ENCODE measurements at regions not wholly inside any gene's neighbourhood (a gene's known extent, or its start where the extent isn't known, plus 50 kb on each side); places are given as distances from the start of the nearest gene placed in this dataset.
A peak's percentile ranks its signal among the peaks of the same experiment; 100 is the strongest.

DNA sequence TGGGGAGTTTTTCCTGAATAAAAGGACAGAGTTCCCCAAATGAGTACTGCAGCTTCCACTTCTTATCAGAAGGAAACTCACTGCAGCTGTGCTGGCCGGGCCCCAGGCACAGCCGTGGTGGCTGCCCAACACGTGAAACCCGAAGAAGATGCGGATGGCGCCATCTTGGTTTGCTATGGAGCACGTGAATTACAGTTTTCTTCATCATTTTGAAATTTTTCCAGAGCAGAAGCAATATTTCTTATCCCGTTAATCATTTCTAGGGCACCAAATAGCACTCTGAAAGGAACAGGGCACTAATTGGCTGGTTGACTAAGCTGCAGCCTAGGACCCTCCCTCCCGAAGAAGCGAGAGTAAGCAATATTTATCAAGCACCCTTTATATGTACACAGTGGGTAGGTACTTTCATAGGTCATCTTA is 63.2 kb upstream of the EPS8L3 start:
- no peak for DNase-seq (ENCODE audit: low spot score)

DNA sequence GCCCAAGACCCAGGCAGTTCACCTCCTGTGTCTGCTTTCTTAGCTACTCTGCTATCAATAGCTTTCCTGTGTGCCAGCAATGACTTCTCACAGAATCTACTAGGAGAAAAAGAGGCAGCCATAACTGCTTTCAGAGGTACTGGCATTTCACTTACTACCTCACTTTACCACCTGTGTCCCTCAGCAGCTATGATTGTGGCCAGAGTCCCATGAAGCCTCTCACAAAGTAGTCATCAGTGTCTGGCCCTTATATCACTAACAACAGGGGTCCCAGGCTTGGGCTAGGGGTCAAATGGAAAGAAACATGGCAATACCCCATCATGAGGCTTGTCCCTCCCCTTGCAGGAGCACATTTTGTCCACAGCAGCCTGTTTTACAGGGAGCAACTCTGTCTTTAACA is 62.7 kb upstream of the EPS8L3 start:
- DNase-seq (ENCODE audit: low spot score), result no peak

DNA sequence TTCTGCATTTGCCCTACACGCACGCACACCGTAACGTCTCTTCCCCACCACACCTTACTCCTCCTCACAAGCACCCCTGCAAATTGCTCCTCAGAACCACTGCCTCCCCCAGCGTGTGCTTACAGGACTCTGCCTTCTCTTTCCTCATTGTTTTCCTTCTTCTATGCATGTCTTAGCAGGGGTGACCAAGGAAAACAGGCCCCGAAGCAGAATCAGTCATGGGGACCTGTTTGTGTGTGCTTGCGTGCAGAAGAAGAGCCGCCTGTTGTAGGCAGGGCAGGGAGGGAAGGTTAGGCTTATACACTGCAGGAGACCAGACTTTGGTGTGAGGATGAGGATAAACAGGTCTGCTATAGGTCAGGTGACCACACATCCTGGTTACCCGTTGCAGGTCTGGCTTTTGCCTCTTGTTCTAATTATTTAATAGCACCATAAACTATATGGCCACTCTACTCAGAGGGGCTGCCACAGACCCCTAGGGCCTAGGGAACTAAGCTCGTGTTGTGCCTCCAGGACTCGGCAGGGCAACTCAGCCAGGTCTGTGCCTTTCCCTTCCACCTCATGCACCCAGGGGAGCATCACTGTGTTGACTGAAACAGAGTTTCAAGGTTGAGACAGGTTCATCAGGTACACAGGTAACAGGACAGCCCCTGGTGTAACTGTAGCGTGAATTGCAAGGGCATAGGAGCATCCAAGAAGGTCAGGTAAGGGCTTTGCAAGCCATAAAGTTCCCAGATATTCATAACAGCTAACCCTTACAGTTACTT is 60.8 kb upstream of the EPS8L3 start:
- no peak for DNase-seq (ENCODE audit: low spot score)

DNA sequence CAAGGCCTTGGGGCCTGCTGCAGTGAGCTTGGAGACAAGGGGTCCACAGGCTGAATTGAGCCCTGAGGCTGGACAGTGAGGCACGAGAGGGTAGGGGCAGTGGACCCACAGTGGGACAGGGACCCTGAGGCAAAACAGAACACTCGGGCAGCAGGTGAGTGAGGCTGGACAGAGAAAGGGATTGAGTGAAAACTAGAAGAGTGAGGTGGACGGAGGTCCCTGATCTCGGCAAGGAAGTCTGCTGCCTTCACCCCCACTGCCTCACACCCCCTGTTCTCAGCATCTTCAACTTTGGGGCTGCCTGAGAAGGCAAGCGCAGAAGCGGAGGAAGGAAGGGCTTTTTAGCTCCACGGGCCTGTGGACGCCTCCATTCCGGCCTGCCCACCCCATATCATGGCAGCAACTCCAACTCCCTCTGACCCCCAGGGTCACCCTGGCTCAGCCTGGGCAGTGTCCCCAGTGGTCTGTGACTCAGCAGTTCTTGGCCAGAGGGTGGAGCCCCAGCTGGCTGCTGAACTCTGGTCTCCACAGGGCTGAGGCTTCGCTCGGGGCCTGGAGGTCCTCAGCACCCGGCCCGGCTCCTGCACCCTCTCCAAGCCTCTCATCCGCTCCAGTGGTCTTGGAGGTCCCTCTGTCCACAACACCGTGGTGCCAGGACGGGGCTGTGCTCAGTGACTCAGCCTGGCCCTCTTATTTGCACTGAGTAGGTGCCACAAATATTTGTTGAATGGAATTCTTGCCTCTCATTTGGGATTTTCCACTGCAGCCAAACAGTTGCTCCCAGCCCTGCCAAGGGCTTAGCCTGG is 60.0 kb upstream of the EPS8L3 start:
- peak; percentile 50 for DNase-seq (ENCODE audit: low spot score)

DNA sequence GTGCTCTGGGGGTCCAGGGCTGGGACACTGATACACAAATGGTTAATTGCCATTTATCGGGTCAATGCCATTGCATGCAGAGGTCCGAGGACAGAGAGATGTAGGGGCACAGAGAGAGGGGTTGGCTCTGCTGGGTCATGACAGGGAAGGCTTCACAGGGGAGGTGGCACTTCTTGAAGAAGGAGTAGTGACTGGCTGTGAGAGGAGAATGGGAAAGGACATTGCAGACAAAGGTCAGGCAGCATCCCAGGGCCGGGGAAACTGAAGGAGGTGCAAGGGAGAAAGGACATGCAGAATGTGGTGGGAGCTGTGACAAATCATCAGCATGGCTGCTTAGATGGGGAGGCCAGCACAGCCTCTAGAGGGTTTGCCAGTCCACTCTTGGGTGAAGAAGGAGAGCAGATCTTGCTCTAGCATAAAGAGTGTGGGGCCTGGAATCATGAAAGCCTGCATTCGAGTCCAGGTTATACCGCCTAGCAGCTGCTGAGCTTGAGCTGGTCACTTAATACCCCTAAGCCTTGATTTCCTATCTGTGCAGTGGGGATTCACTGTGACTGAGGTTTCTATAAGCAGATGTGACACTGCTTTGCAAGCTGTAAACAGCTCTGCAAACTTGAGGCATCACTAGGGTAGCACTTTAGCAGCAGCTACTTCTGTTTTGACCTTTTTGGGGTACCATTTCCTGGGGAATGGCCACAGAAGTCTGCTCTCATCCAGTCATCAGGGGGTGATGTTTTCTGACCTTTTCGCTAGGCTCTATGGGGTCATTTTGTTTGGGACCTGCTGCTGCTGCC is 59.2 kb upstream of the EPS8L3 start:
- DNase-seq (ENCODE audit: low spot score), result no peak

DNA sequence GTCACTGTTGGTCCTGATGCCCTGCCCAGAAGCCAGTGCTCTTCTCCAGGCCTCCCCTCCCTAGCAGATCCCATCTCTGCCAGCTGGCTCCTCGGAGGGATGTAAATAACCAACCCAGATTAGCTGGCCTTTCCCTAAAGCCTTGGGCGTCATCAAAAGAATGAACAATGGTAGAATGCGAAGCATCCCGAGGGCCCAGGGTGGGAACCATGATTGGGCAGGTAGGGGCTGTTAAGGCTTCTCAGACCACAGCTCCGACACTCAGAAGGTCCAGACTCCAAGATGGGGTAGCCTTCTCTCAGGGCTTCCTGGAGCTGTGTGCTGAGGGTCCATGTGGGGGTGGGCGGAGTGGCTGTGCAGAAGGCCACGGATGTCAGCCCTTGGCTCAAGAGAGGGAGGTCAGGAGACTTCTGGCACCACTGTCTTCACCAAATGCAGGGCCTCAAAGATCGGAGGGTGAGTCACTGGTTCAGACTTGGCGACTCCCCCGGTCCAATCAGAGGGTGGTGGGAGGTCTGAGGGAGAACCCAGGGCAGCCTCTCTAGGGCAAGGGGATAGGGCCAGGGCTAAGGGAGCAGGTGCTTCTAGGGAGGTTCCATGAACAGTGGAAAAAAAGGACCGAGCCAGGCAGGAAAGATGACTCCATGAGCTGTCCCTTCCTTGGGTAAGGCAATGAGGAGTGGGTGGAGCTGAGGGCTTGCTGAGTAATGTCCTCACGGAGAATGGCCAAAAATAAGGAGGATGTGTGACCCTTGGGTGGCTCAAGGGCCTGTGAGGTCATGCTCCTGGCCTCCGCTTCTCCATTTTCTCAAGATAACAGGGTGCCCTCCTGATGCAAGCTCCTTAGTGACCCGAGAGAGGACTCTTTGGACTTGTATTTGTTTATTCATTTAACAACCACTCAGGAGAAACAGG is 58.4 kb upstream of the EPS8L3 start:
- no peak for DNase-seq (ENCODE audit: low spot score)

DNA sequence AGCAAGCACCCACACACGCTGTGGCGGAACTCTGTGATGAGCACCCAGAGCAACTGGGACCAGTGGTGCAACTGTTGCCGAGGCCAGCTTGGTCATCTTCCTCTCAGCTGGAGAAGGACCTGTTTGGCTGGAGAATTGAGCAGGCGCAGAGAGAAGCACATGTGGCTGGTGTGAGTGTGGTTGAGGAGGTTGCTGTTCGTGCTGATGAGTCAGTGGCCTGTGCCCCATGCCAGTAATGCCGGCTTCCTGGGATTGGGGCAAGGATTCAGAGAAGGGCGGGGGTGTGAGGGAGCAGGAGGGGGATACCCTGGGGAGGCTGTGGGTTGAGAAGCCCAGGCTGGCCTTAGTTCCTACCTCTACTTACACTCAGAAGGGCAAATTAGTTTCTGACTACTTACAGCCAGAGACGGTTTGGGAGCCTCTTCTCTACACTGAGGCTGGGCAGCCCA is 57.5 kb upstream of the EPS8L3 start:
- no peak for DNase-seq (ENCODE audit: low spot score)

DNA sequence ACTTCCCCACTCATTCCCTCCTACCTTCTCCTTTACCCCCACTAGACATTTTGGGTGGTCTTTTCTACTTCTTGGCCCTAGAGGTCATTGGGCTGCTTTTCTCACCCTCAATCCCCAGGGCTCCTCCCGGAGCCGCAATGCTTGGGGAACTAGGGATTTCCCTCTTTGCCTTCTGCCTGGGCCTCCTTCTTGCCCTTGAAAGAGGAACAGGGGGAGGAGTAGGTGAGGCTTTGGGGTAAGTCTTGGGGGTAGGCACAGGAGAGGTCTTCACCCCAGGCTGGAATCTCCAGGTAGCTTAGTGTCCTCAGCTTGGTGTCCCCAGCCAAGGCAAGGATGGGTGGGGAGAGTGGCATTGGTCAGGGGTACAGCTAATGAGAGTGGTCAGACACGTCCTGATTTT is 56.2 kb upstream of the EPS8L3 start:
- no peak for DNase-seq (ENCODE audit: low spot score)

DNA sequence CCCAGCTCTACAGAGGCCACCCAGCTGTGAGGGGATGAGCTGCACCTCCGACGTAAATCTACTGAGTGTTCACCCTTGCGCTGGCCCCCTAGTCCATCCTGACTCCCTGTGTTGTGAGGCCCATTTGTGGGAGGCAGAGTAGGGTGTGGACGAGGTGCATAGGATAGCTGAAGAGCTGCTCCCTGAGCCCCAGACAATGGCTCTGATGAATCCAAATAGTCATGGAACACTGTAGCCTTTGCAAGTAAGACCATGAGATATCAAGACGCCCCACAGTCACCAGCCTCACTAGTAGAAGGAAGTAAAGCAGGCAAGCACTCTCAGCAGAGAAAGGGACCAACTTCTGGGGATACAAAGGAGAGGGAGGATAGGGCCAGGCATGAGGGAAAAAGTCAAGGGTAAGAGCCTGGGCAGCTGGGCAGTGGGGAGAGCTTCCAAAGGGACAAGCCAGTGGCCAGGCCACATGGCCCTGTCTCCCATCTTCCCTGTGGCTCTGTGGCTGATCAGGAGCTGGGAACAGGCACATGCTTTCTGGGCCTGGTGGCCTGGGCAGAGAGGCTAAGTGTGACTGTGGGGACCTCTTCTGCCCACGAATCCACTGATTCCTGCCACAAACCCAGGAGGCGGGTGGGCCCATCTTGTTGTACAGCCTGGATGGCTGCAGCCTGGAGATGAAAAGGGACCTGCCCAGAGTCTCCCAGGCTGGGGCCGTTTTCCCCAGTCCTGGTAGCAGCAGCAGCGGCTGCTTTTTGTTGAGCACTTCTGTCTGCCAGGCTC is 55.5 kb upstream of the EPS8L3 start:
- DNase-seq (ENCODE audit: low spot score), result no peak

DNA sequence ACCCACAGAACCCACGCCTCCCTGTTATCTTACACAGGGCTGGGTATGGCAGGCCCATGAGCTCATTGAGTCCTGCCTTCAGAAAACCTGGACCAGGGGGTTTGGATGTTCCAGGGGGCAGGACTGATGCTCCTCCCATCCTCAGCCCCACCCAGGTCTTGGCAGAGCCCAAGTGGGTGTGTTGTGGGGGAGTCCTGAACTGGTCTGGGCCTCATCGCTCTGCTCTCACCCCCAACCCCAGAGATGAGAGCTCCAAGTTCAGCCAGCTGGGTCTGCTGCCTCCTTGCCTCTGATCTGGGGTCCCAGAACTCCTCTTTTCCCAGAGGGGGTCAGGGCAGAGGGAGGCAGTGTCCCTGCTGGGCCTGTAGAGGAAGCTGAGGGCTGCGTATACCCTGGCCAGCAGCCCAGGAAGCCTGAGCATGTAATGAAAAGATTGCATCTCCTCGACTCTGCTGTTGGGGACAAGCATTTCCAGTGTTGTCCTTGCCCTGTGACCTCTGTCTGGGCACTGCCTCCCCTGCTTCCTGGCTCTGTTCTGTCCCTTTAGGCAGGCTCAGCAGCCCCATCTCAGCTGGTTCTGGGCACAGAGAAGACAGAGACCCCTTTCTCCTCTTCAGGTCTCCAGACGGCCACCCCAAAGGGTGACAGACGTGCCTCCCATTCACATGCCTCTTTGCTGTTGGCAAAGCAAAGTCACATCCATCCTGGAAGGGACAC is 54.7 kb upstream of the EPS8L3 start:
- no peak for DNase-seq (ENCODE audit: low spot score)

DNA sequence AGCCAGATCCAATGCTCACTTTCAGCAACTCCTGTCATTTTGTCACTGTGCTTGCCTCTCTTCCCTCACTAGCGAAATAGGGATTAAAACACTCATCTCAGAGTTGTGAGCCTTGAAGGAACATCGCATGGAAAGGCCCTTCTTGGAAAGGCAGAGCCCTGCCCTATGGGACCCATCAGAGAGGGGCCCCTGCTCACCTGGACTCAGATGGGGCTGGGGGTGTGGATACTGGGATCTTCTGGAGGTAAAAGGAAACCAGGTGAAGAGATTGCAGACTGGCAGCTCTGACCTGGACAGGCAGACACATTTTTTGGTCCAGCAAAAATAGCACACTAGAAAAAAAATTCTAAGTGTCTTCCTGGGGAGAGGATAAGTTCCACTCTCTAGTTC is 54.2 kb upstream of the EPS8L3 start:
- DNase-seq (ENCODE audit: low spot score), result no peak

DNA sequence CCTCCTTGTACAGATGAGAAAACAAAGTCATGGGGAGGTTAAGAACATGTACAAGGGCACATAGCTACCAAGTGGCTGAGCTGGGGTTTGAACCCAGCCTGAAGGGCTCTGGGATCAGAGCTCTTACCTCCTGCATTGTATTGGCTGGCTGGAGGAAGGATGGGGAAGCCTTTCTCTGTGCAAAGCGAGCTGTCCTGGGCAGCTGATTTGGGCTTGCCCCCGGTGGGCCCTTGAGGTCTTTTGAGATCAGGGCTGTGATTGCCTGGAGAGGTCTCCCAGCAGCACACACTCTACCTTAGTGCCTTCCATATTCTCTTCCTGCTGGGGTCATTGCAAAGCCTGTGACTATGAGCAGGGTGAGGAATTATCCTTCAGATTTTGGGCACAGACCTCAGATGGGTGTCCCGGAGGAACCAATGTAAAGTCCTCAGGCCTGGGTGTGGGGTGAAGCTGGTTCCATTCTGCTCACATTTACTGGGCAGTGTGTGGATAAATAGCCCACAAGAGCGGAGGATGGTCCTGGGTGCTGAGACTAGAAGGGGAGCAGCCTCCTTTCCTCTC is 53.3 kb upstream of the EPS8L3 start:
- no peak for DNase-seq (ENCODE audit: low spot score)

DNA sequence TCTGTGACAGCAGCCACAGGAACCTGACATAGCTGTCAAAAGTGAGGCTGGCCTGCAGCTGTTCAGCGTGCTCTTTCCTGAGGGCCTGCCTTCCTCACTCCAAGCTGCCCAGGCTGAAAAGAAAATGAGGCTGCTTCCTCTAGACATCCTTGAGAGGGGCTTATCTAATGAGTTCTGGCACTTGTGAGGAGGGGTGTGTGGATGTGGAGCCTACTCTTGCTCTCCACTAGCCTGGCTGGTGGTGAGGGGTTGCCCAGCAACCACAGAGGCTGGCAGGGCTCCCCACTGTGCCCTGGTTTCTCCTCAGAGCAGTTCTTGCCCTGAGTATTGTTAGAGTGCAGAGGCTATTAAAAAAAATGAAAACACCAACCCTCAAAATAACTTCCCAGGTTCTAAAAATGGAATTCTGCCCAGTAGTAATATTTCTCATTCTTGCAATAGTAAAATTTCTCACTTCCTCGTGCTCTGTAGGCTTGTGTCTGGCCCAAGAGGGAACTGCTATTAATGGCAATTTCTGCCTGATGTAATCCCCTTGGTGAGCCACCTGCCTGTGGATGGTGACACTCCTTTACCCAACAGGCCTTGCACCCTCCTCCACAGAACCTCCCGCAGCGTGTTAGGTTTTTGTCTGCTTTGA is 52.6 kb upstream of the EPS8L3 start:
- DNase-seq (ENCODE audit: low spot score), result no peak

DNA sequence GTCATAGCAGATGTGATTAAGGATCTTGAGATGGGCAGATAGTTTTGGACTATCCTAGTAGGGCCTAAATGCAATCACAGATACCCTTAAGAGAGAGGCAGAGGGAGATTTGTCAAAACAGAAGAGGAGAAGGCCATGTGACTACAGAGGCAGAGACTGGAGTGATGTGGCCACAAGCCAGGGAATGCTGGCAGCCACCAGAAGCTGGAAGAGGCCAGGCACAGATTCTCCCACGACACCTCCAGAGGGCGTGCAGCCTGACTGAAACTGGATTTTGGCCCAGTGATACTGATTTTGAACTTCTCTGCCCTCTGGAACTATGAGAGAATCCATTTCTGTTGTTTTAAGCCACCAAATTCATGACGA is 52.1 kb upstream of the EPS8L3 start:
- DNase-seq (ENCODE audit: low spot score), result no peak

DNA sequence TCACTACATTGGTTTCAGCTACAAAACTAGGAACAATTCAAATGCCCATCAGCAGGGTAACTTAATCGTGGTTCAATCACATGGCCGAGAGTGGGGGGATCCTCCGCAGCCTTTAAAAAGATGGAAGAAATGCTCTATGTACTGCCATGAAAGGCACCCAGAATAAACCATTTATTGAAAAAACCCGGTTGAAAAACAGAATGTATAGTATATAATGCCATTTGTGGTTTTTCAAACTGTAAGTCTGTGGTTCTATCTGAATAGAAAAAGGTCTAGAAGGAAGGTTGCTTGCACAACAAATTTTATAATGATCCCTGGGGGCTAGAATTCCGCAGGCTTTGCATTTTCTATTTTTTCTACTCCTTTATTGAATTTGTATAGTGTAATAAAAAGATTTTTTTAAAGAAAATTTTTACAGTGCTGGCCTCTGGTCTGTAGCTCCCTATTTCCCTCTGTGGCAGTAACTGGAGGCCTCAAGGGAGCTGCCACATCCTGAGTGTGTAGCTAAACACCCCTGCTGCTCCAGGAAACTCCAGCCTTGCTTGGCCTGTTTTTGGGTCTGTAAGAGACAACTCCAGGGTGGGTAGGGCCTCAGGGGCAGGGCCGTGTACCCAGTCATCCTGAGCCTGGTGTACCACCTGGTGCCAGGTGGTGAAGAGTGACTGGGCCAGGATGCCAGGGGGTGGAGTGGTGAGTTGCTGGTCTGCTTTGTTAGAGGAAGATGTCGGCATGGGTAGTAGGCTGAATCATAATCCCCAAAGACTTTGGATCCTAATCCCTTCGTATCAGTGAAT is 51.5 kb upstream of the EPS8L3 start:
- no peak for DNase-seq (ENCODE audit: low spot score)

DNA sequence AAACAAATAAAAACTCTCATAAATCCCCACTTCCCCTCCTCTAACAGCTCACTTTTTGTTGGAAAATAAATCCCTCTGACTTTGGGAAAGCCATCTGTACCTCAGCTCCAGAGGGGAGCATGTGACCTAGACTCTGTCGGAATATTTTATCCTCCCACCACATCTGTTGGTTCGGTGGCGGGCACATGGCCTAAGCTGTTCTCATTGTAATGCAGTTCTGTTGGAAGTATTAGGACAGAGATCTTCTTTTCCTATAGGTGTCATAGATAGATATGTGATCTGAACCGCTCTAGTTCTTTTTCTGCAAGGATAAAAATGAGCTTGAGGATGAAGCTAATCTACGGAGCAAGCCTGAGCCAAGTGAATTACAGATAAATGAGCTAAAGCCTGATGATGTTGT is 50.5 kb upstream of the EPS8L3 start:
- no peak for DNase-seq (ENCODE audit: low spot score)
